MCF 10A (cell line): ENCODE measurements at regions not wholly inside any gene's neighbourhood (a gene's known extent, or its start where the extent isn't known, plus 50 kb on each side); places are given as distances from the start of the nearest gene placed in this dataset.
A peak's percentile ranks its signal among the peaks of the same experiment; 100 is the strongest.
"Not testable (repeated sequence)": the region's sequence is repeated elsewhere in the genome, so short reads cannot be mapped to it uniquely, and the experiment has no call there.

Experiments used
- BruUV-seq: library from RNA; stranded (reverse); fragments of 400-500 nt; replicated peaks from 2 replicates; lab custom pipeline; 2021; lab: Mats Ljungman, UMichigan
- CTCF ChIA-PET: fragments of 300-600 bp; sonication (Branson Sonifier 250); formaldehyde crosslinking; extraction: SDS; loops from one replicate; lab custom pipeline; 2021; ENCODE audit warnings: antibody characterized with exemption, inconsistent platforms; lab: Yijun Ruan, JAX
- POLR2A ChIA-PET: fragments of 300-600, 350-650 bp; sonication (Branson Sonifier 250); formaldehyde crosslinking; extraction: SDS; loops from one replicate; lab custom pipeline; 2020; ENCODE audit warnings: antibody characterized with exemption, inconsistent platforms; lab: Yijun Ruan, JAX
- DNase-seq: peaks from one replicate; pipeline ENCODE4 v3.0.0-alpha.2; 2018; ENCODE audit not compliant: unreplicated experiment
- H3K27ac Mint-ChIP-seq: one replicate; pipeline ENCODE4 v1.8.0; 2022; ENCODE audit warnings: mild to moderate bottlenecking, low read depth, mixed read lengths; ENCODE audit not compliant: unreplicated experiment
- H3K27me3 Mint-ChIP-seq: one replicate; pipeline ENCODE4 v1.8.0; 2022; ENCODE audit warnings: mixed read lengths; ENCODE audit not compliant: insufficient read depth, unreplicated experiment
- H3K36me3 Mint-ChIP-seq: one replicate; pipeline ENCODE4 v1.8.0; 2022; ENCODE audit warnings: mild to moderate bottlenecking, moderate library complexity, mixed read lengths; ENCODE audit not compliant: insufficient read depth, unreplicated experiment
- H3K4me1 Mint-ChIP-seq: one replicate; pipeline ENCODE4 v1.8.0; 2022; ENCODE audit warnings: mixed read lengths; ENCODE audit not compliant: insufficient read depth, unreplicated experiment
- H3K4me3 Mint-ChIP-seq: one replicate; pipeline ENCODE4 v1.8.0; 2022; ENCODE audit warnings: mild to moderate bottlenecking, moderate library complexity, mixed read lengths; ENCODE audit not compliant: unreplicated experiment
- H3K9me3 Mint-ChIP-seq: one replicate; pipeline ENCODE4 v1.8.0; 2022; ENCODE audit warnings: mixed read lengths; ENCODE audit not compliant: unreplicated experiment
- CTCF ChIP-seq: fragments of 200-600 bp; IDR thresholded peaks from one replicate; pipeline ENCODE4 v1.8.0; 2022; ENCODE audit warnings: antibody characterized with exemption, mild to moderate bottlenecking; ENCODE audit not compliant: unreplicated experiment
- intact Hi-C: fragments of 100-400 bp; cut with micrococcal nuclease; formaldehyde crosslinking; loops from 2 replicates; pipeline ENCODE4 v1.14.1; 2022

GRCh38 chr9:97176206-97176605, 131.3 kb upstream of the CCDC180 start:
- no peak for DNase-seq
- Mint-ChIP-seq H3K4me1 (peaks cover 9% of the 10 kb centered on the region), H3K9me3 (peaks cover 8% of the 10 kb centered on the region), H3K27me3 (no peaks in the 10 kb centered on the region), H3K4me3 (no peak overlapping the region), H3K36me3 (peaks cover 5% of the 10 kb centered on the region), H3K27ac (no peak overlapping the region)
- BruUV-seq: no TSS peak
- ChIA-PET POLR2A (interaction anchor here (0.8 kb wide), 1 partner anchor 10 kb away, joined by 3 read pairs; no protein-coding TSS in a partner anchor), CTCF (no interaction called here)
- TF ChIP-seq CTCF: no peak
- intact Hi-C loops: no loop called here

GRCh38 chr9:97168174-97168573, 129.2 kb upstream of the CTSV start:
- BruUV-seq, H3K27me3 Mint-ChIP-seq: not testable (repeated sequence)

GRCh38 chr9:97166496-97167138, 127.7 kb upstream of the CTSV start:
- H3K4me1 Mint-ChIP-seq, CTCF ChIA-PET, H3K27me3 Mint-ChIP-seq, H3K27ac Mint-ChIP-seq, H3K9me3 Mint-ChIP-seq, BruUV-seq, intact Hi-C loops, H3K36me3 Mint-ChIP-seq, DNase-seq, H3K4me3 Mint-ChIP-seq: not testable (repeated sequence)
- POLR2A ChIA-PET: interaction anchor here (1.3 kb wide), 1 partner anchor 310 kb away, joined by 3 read pairs; no protein-coding TSS in a partner anchor

More at GRCh38 chr9:97168174-97168573, 129.2 kb upstream of the CTSV start:
- POLR2A ChIA-PET: interaction anchor here (1.3 kb wide), 1 partner anchor 71 kb away, joined by 3 read pairs; no protein-coding TSS in a partner anchor
- intact Hi-C loops, H3K36me3 Mint-ChIP-seq, H3K4me1 Mint-ChIP-seq, CTCF ChIA-PET, H3K9me3 Mint-ChIP-seq, H3K4me3 Mint-ChIP-seq: not testable (repeated sequence)
- DNase-seq: peak; percentile 2
- H3K27ac Mint-ChIP-seq: peak overlapping the region; percentile 50

GRCh38 chr9:97160255-97160654, 121.3 kb upstream of the CTSV start:
- intact Hi-C loops: no loop called here
- Mint-ChIP-seq H3K36me3 (no peaks in the 10 kb centered on the region), H3K27ac (no peak overlapping the region), H3K27me3 (no peaks in the 10 kb centered on the region), H3K9me3 (no peaks in the 10 kb centered on the region), H3K4me1 (no peaks in the 10 kb centered on the region), H3K4me3 (no peak overlapping the region)
- DNase-seq: no peak
- POLR2A ChIA-PET: no interaction called here
- BruUV-seq: no TSS peak
- no peak for TF ChIP-seq CTCF
- CTCF ChIA-PET: interaction anchor here (0.7 kb wide), 1 partner anchor 265 kb away, joined by 3 read pairs; no protein-coding TSS in a partner anchor

GRCh38 chr9:97158722-97159121, 119.8 kb upstream of the CTSV start:
- H3K27ac Mint-ChIP-seq, H3K36me3 Mint-ChIP-seq, H3K4me1 Mint-ChIP-seq, DNase-seq, intact Hi-C loops, BruUV-seq, H3K9me3 Mint-ChIP-seq, CTCF ChIA-PET, H3K4me3 Mint-ChIP-seq, H3K27me3 Mint-ChIP-seq, POLR2A ChIA-PET: not testable (repeated sequence)

GRCh38 chr9:97155441-97155840, 116.5 kb upstream of the CTSV start:
- intact Hi-C loops, POLR2A ChIA-PET, H3K4me3 Mint-ChIP-seq, H3K9me3 Mint-ChIP-seq, H3K36me3 Mint-ChIP-seq, BruUV-seq, DNase-seq, H3K4me1 Mint-ChIP-seq, H3K27ac Mint-ChIP-seq, H3K27me3 Mint-ChIP-seq, CTCF ChIA-PET: not testable (repeated sequence)
